DMS114 treated with DMSO at 0.1 percent for 48 hours (cell line): ENCODE measurements at regions not wholly inside any gene's neighbourhood (a gene's known extent, or its start where the extent isn't known, plus 50 kb on each side); places are given as distances from the start of the nearest gene placed in this dataset.
"Not testable (repeated sequence)": the region's sequence is repeated elsewhere in the genome, so short reads cannot be mapped to it uniquely, and the experiment has no call there.

Experiments used
- DNase-seq: peaks from one replicate; lab custom pipeline; 2025; ENCODE audit not compliant: unreplicated experiment; lab: John Stamatoyannopoulos, UW

- DNase-seq: no peak
Observed at GRCh38 chr9:135349212-135350002, 130.2 kb upstream of the PPP1R26 start.

- no peak for DNase-seq
Observed at GRCh38 chr9:135350003-135350315, 129.6 kb upstream of the PPP1R26 start.

GRCh38 chr9:135353935-135354334 lies 125.6 kb upstream of the PPP1R26 start:
- no peak for DNase-seq

GRCh38 chr9:135355521-135356011 lies 124.0 kb upstream of the PPP1R26 start:
- DNase-seq: no peak

GRCh38 chr9:135356021-135356420 lies 123.6 kb upstream of the PPP1R26 start:
- no peak for DNase-seq

- DNase-seq: no peak
Observed at GRCh38 chr9:135356796-135357195, 122.8 kb upstream of the PPP1R26 start.

- DNase-seq: no peak
Observed at GRCh38 chr9:135357863-135358551, 121.6 kb upstream of the PPP1R26 start.

- no peak for DNase-seq
Observed at GRCh38 chr9:135358552-135358940, 121.0 kb upstream of the PPP1R26 start.

GRCh38 chr9:135359764-135360163 lies 119.8 kb upstream of the PPP1R26 start:
- DNase-seq: no peak

- DNase-seq: no peak
Observed at GRCh38 chr9:135360617-135361016, 119.0 kb upstream of the PPP1R26 start.

- not testable (repeated sequence) for DNase-seq
Observed at GRCh38 chr9:135361668-135362067, 117.9 kb upstream of the PPP1R26 start.

GRCh38 chr9:135363596-135363995 lies 116.0 kb upstream of the PPP1R26 start:
- DNase-seq: no peak

- no peak for DNase-seq
Observed at GRCh38 chr9:135365013-135365768, 114.4 kb upstream of the PPP1R26 start.

GRCh38 chr9:135366104-135366503 lies 113.5 kb upstream of the PPP1R26 start:
- DNase-seq: no peak

GRCh38 chr9:135369412-135369990 lies 110.1 kb upstream of the PPP1R26 start:
- DNase-seq: no peak

GRCh38 chr9:135370411-135371375 lies 108.9 kb upstream of the PPP1R26 start:
- no peak for DNase-seq

- no peak for DNase-seq
Observed at GRCh38 chr9:135371535-135371934, 108.0 kb upstream of the PPP1R26 start.

GRCh38 chr9:135372036-135372435 lies 107.5 kb upstream of the PPP1R26 start:
- DNase-seq: no peak

- no peak for DNase-seq
Observed at GRCh38 chr9:135372501-135373008, 107.0 kb upstream of the PPP1R26 start.

GRCh38 chr9:135373151-135373685 lies 106.4 kb upstream of the PPP1R26 start:
- no peak for DNase-seq
